ENCODE measurements at regions not wholly inside any gene's neighbourhood (a gene's known extent, or its start where the extent isn't known, plus 50 kb on each side); places are given as distances from the start of the nearest gene placed in this dataset.
"Not testable (repeated sequence)": the region's sequence is repeated elsewhere in the genome, so short reads cannot be mapped to it uniquely, and the experiment has no call there.

DNA sequence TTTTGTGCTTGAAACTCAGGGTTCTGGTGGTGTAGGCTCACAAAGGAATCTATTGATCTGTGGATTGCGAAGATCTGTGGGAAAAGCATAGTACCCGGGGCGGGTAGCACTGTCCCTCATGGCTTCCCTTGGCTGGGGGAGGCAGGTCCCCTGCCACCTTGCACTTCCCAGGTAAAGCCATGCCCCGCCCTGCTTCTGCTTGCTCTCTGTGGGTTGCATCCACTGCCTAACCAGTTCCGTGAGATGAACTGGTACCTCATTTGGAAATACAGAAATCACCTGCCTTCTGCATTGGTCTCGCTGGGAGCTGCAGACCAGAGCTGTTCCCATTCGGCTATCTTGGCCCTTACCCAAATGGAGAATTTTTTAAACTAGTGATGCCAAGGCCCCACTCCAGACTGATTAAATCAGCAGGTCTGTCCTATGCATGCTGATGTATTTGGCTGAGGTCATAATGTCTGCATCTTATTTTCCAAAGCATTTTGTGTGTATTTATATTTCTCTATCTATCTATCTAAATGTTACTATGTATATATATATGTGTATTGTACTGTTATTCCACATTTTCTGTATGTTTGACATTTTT lies 65.5 kb upstream of the SLC7A14 start:
- DNase-seq (ENCODE audit: low spot score), result no peak

DNA sequence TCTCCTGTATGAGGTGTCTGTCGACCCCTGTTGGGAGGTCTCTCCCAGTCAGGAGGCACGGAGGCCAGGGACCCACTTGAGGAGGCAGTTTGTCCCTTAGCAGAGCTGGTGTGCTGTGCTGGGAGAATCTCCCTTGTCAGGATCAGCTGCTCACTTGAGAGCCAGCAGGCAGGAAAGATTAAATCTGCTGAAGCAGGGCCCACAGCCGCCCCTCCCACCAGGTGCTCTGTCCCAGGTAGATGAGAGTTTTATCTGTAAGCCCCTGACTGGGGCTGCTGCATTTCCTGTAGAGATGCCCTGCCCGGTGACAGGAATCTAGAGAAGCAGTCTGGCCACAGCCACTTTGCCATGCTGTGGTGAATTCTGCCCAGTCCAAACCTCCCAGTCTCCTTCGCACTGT lies 64.7 kb upstream of the SLC7A14 start:
- DNase-seq (ENCODE audit: low spot score), result not testable (repeated sequence)

DNA sequence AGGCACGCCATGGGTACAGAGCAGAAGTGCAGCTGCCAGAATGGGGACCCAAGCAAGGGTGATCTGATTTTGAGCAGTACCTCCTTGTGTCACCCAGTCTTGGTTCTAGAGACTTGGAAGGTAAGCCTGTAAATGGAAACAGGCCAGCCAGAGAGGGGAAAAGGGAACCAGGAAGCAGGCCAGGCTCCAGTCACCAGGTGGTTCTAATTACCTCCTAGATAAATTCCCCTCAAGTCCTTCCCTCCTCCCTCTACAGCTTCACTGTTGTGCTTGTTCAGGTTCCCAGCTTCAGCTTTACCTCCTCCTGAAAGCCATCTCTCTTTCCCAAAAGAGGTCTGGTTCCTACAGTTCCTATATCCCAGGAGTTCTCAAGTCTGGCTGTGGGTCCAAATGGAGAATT lies 58.8 kb upstream of the SLC7A14 start:
- DNase-seq (ENCODE audit: low spot score), result no peak

DNA sequence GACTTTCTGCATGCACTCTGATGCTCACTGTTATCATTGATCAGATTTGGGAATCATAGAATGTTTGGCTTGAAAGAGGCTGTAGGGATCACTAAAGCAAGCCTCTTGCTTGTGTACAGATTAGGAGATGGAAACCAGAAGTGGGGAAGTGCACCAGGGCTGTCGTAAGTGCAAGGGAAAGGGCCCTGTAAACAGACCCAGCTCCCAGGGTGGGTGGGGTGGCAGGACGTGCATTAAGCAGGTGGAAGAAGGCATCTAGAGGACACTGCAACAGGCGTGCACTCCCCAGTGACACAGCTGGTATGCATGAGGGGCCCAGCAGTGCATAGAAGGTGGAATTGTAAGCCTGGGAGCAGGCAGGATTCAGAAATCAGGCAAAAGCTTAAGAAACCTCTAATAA lies 58.0 kb upstream of the SLC7A14 start:
- DNase-seq (ENCODE audit: low spot score), result no peak

DNA sequence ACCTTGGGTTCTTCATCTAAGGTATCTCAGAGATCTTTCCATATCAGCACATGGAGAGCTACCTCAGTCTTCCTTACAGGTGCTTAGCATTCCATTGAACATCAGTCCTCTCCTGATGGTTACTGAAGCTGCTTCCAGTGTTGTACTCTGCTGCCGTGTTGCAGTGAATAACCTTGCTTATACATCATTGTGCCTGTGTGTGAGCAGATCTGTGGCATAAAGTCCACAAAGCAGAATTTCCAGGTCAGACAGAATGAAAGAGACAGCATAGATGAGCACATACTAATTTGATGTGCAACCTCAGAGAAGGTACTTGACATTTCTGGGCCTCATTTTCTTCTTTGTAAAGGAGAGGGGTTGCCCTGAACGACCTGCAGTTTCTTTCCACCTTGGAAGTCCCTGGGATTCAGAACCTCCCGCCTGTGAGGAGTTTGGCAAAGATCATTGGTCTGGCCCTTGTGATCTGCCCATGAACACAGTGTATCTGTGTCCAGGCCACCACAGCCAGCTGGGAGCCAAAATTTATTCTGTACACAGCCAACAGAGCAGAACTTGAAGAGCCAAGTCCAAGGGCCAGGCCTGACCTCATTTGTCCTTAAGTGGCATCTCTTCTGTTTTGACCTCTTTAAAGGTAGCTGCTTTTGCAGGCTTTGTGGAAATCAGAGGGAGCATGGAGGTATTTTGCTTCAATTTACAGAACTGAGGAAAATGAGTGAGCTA lies 57.2 kb upstream of the SLC7A14 start:
- DNase-seq (ENCODE audit: low spot score), result no peak

DNA sequence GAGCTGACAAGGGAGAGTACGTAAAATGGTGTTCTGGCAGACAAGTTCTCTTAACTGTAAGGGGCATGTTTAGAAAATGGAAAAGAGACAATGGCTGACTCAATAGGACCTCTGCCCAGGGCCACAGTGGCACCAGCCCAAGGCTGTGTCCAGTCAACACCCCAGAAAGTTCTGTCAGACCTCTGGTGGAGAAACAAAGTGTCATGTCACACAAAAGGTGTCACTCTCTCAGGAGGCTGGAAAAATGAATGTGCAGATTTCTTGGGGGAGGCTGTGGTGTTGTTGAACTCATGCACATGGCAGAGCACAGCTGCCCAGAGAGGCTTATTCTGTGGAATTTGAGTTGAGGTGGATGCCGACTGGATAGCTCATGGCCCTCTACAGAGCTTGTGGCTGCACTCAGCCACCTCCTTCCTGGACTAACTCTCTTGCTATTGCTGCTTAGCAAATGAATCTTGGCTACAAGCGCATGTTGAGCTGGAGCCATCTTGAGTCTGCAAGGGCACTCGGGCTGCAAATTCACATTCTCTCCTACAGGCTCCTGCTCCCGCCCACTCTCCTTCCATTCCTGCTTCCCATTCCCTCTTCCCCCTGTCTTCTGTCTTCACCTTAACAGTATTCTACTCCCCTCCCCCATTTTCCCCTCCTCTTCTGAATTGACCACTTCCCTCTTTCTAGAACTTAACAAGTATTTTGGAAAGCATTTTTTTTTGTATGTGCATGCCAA lies 55.8 kb upstream of the SLC7A14 start:
- no peak for DNase-seq (ENCODE audit: low spot score)

DNA sequence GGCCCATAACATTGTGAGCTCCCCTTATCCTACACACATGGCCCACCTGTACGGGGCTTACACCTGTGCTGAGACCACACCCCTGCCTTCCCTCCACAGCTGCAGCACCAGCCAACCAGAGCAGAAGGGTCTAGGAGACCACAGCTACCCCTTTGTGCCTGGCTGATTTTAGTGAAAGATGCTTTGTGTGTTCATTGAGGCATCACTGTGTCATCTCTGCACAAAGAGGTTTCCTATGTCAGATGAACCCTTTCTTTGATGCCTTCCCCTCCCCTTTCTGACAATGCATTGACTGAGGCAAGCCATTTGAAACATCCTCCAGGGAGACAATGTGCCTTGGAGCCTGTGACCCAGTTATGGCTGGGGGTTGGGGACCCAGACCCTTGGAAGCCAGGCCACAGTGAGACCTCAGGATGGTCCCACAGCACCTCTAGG lies 54.9 kb upstream of the SLC7A14 start:
- DNase-seq (ENCODE audit: low spot score), result no peak

DNA sequence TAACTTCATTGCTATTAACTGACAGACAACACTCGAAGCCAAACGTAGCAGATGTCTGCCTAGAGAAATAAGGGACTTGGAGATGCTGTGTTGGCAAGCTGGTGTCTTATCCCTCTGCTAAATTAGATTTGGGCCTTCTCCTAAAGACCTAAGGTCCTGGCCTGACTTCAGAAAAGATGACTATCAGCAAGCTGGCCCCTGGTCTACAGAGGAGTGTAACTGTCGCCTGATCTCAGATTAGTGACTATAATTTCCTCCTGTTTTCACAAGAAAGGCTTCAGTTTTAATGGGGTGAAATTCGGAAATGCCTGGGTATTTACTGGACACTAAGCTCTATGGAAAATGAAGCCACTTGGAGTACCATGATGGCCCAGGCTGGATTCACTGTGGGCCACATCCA lies 53.1 kb upstream of the SLC7A14 start:
- no peak for DNase-seq (ENCODE audit: low spot score)

DNA sequence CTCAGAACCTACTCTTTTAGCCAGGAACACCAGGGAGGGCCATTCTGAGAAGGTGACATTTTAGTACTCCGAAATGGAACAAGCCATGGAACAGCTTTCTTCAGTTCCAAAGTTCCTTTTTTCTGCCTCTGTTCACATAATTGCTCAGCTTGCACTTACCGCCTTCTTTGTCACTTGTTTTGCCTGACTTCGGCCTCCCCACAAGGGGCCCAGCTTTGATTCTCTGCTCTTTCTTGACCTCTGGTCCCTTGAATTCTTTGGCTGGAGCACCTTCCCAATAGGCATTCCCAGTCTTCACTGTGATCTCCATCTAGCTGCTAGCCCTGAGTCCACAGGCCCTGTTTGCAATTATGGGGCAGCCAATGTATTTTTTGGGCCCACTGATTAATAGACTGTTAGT lies 51.4 kb upstream of the SLC7A14 start:
- no peak for DNase-seq (ENCODE audit: low spot score)

DNA sequence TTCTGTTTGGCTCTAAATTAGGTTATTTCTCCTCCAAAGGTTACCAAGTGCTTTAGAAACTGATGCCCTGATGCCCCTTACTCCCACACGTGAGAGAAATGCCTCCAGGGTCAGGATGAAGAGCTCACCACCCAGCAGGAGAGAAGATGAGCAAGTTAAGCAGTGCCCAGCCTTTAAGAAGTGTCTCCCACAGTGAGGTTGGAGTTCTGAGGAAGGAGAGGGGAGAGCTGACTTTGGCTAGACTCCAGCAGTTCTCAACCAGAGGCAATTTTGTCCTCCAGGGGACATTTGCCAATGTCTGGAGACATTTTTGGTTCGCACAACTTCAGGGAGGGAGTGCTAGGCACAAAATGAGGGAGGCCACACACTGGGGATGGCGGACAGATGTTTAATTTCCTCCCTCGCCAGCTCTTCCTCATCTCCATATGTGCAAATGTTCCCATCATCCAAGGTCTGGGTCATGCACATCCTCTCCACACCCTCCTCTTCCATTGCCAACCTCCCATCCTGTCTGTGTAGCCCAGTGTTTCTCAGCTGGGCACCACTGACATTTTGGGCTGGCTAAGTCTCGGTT lies 50.6 kb upstream of the SLC7A14 start:
- DNase-seq (ENCODE audit: low spot score), result no peak

Measured in HuH-7 (cell line).